C4-2B (cell line): ENCODE measurements at regions not wholly inside any gene's neighbourhood (a gene's known extent, or its start where the extent isn't known, plus 50 kb on each side); places are given as distances from the start of the nearest gene placed in this dataset.

Experiments
- CTCF ChIP-seq: fragments of 450-650 bp; conservative IDR thresholded peaks from 2 replicates; pipeline ENCODE4 v1.5.1; 2017; ENCODE audit warnings: mild to moderate bottlenecking
- ZFX ChIP-seq: fragments of 450-650 bp; IDR thresholded peaks from 2 replicates; pipeline ENCODE4 v1.6.1; 2017

DNA sequence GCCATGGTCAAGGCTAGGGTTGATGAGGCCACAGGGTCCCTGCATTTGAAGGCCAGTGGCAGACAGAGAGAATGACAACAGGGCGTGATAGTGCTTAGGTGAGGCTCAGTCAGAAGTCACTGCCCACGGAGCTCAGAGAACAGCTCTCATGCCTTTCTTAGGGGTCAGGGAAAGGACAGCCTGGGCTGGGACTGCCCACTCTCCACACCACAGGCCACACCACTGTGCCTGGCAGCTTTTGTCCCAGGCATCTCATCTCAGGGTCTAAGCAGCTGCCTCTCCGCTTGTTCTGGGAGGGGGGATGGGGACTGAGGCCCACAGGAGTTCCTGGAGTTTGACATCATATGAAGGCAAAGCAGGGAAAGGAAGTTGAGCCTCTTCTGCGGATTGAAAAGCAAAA lies 150.2 kb upstream of the B3GAT1 start:
- TF ChIP-seq CTCF = no peak
- no peak for TF ChIP-seq ZFX
